ENCODE measurements at regions not wholly inside any gene's neighbourhood (a gene's known extent, or its start where the extent isn't known, plus 50 kb on each side); places are given as distances from the start of the nearest gene placed in this dataset.

GRCh38 chr1:232501854-232502253 lies 128.1 kb downstream of the SIPA1L2 start:
- TF ChIP-seq CTCF (IDR thresholded peaks at IDR 0.05; ENCODE audit: insufficient read depth, missing control alignments), result no peak
- FAIRE-seq, result peak; percentile 72
- DNase-seq (ENCODE audit: insufficient read length, low spot score), result no peak

- peak; percentile 64 for FAIRE-seq
- TF ChIP-seq CTCF (IDR thresholded peaks at IDR 0.05; ENCODE audit: insufficient read depth, missing control alignments), result no peak
- no peak for DNase-seq (ENCODE audit: insufficient read length, low spot score)
These were observed 130.7 kb downstream of the SIPA1L2 start for GRCh38 chr1:232499188-232499587.

GRCh38 chr1:232493869-232494268 lies 136.1 kb downstream of the SIPA1L2 start:
- DNase-seq (ENCODE audit: insufficient read length, low spot score), result no peak
- peak; percentile 55 for FAIRE-seq
- no peak for TF ChIP-seq CTCF (IDR thresholded peaks at IDR 0.05; ENCODE audit: insufficient read depth, missing control alignments)

GRCh38 chr1:232489256-232489655 lies 140.7 kb downstream of the SIPA1L2 start:
- no peak for TF ChIP-seq CTCF (IDR thresholded peaks at IDR 0.05; ENCODE audit: insufficient read depth, missing control alignments)
- FAIRE-seq (peak; percentile 63), DNase-seq (ENCODE audit: insufficient read length, low spot score) (no peak)

- TF ChIP-seq CTCF (IDR thresholded peaks at IDR 0.05; ENCODE audit: insufficient read depth, missing control alignments), result no peak
- DNase-seq (ENCODE audit: insufficient read length, low spot score) (no peak), FAIRE-seq (peak; percentile 6)
These were observed 142.7 kb downstream of the SIPA1L2 start for GRCh38 chr1:232487236-232487635.

GRCh38 chr1:232486454-232487207 lies 143.3 kb downstream of the SIPA1L2 start:
- no peak for TF ChIP-seq CTCF (IDR thresholded peaks at IDR 0.05; ENCODE audit: insufficient read depth, missing control alignments)
- DNase-seq (ENCODE audit: insufficient read length, low spot score) (no peak), FAIRE-seq (peak; percentile 58)

GRCh38 chr1:232486006-232486405 lies 143.9 kb downstream of the SIPA1L2 start:
- DNase-seq (ENCODE audit: insufficient read length, low spot score), result no peak
- FAIRE-seq, result no peak

More at GRCh38 chr1:232486006-232486405, 143.9 kb downstream of the SIPA1L2 start:
- TF ChIP-seq CTCF (IDR thresholded peaks at IDR 0.05; ENCODE audit: insufficient read depth, missing control alignments), result no peak

Data from D721Med (cell line).